Spleen (tissue), 11 donors: ENCODE measurements at regions not wholly inside any gene's neighbourhood (a gene's known extent, or its start where the extent isn't known, plus 50 kb on each side); places are given as distances from the start of the nearest gene placed in this dataset.

ENCODE experiments used
- DNase-seq: peaks from one replicate; pipeline ENCODE4 v3.0.0-alpha.2; 2020
- H3K27ac ChIP-seq, 8 donors: fragments of 200-600 bp; sonication (generic) in 7 of 8; 1 replicate in 4 of 8; 2 replicates in 4 of 8; pipeline versions ENCODE4 v1.5.0 to v1.8.0; 2016 to 2021; ENCODE audit warnings: inconsistent platforms in 4 of 8, mild to moderate bottlenecking in 4 of 8, moderate library complexity in 1 of 8
- H3K27me3 ChIP-seq, 7 donors: fragments of 200-600 bp; sonication (generic) in 6 of 7; replicated peaks in 1 of 7; 1 replicate in 4 of 7; 2 replicates in 3 of 7; pipeline versions ENCODE4 v1.5.0 to v1.8.0; 2016 to 2021; ENCODE audit warnings: inconsistent platforms in 3 of 7, mild to moderate bottlenecking in 1 of 7
- H3K36me3 ChIP-seq, 6 donors: fragments of 200-600 bp; sonication (generic) in 5 of 6; 1 replicate in 4 of 6; 2 replicates in 2 of 6; pipeline versions ENCODE4 v1.5.0 to v1.8.0; 2016 to 2021; ENCODE audit warnings: inconsistent platforms in 2 of 6
- H3K4me1 ChIP-seq, 6 donors: fragments of 200-600 bp; sonication (generic) in 5 of 6; 1 replicate in 3 of 6; 2 replicates in 3 of 6; pipeline versions ENCODE4 v1.5.0 to v1.8.0; 2016 to 2021; ENCODE audit warnings: inconsistent platforms in 3 of 6
- H3K4me3 ChIP-seq, 8 donors: fragments of 200-600 bp; sonication (generic) in 7 of 8; 1 replicate in 4 of 8; 2 replicates in 4 of 8; pipeline versions ENCODE4 v1.5.0 to v1.8.0; 2016 to 2021; ENCODE audit warnings: inconsistent platforms in 4 of 8, mild to moderate bottlenecking in 4 of 8, moderate library complexity in 2 of 8
- H3K9me3 ChIP-seq, 8 donors: fragments of 200-600 bp; sonication (generic) in 7 of 8; 1 replicate in 4 of 8; 2 replicates in 4 of 8; pipeline versions ENCODE4 v1.5.0 to v1.8.0; 2016 to 2021; ENCODE audit warnings: inconsistent platforms in 4 of 8
- CTCF ChIP-seq, 11 experiments: fragments of 200-600 bp in 7 of 11; fragments of 450-650 bp in 4 of 11; sonication (generic) in 4 of 11; IDR thresholded peaks in 8 of 11; conservative IDR thresholded peaks in 3 of 11; 1 replicate in 7 of 11; 2 replicates in 4 of 11; pipeline versions ENCODE4 v1.4.0 to v1.8.0; 2016 to 2021; ENCODE audit warnings: antibody characterized with exemption in 11 of 11, inconsistent platforms in 4 of 11, mild to moderate bottlenecking in 1 of 11
- POLR2A ChIP-seq, 3 donors: fragments of 450-650 bp; IDR thresholded peaks; one replicate each; pipeline ENCODE4 v1.5.1; 2017; ENCODE audit warnings: antibody characterized with exemption in 3 of 3, mild to moderate bottlenecking in 1 of 3
- POLR2AphosphoS5 ChIP-seq, 3 donors: sonication (generic); formaldehyde crosslinking; IDR thresholded peaks; one replicate each; pipeline ENCODE4 v1.5.1; 2017; ENCODE audit warnings: antibody characterized with exemption in 3 of 3
- WGBS, 5 donors: extraction: QIAGEN DNeasy Blood & Tissue Kit in 3 of 5; methylation state at CpG; one replicate each; pipeline versions ENCODE4 v1.1.5 to v1.1.7; 2013 to 2018; 5-methylcytosine and 5-hydroxymethylcytosine counted together
- intact Hi-C: fragments of 100-400 bp; cut with DNase I; formaldehyde crosslinking; loops from one replicate; pipeline ENCODE4 v1.15.0; 2023; ENCODE audit warnings: low total_unique reads
- donor health status: healthy with polysubstance abuse.
- donor health status: DM: no; HTN: no; CAD: no; lungs with moderate emphysema.
- donor health status: DM: no; HTN: no; CAD: no.
- donor health status: Bipolar disorder and iron deficiency.
- donor health status: healthy.
- donor health status: DM: no; HTN: no; CAD: no.
- donor health status: DM: yes; HTN: yes; CAD: no.

- H3K27ac ChIP-seq: no peak overlapping the region
- no peak for DNase-seq
- H3K4me3 ChIP-seq: no peak overlapping the region
- H3K27me3 ChIP-seq: no peaks in the 10 kb centered on the region
- intact Hi-C loops: no loop called here
- TF ChIP-seq POLR2AphosphoS5 (IDR thresholded peaks at IDR 0.05): no peak
- no peak for TF ChIP-seq CTCF (IDR thresholded peaks at IDR 0.05 in 8 of 11, conservative IDR thresholded peaks at IDR 0.05 in 3 of 11)
- TF ChIP-seq POLR2A (IDR thresholded peaks at IDR 0.05): no peak
- WGBS, 5 donors: 88 to 89% (median 89%) methylated on average over 8 to 11 of the region's 11 CpGs
- H3K36me3 ChIP-seq: no peaks in the 10 kb centered on the region
- H3K9me3 ChIP-seq: no peaks in the 10 kb centered on the region
- H3K4me1 ChIP-seq: no peaks in the 10 kb centered on the region
Observed at GRCh38 chr19:31600731-31601295, 251.6 kb upstream of the TSHZ3 start.

- H3K27me3 ChIP-seq: no peaks in the 10 kb centered on the region
- no peak for TF ChIP-seq CTCF (IDR thresholded peaks at IDR 0.05 in 8 of 11, conservative IDR thresholded peaks at IDR 0.05 in 3 of 11)
- no peak for TF ChIP-seq POLR2A (IDR thresholded peaks at IDR 0.05)
- no peak for TF ChIP-seq POLR2AphosphoS5 (IDR thresholded peaks at IDR 0.05)
- no peaks in the 10 kb centered on the region for H3K4me1 ChIP-seq
- H3K27ac ChIP-seq: no peak overlapping the region
- DNase-seq: no peak
- WGBS, 5 donors: 83 to 89% (median 86%) methylated on average over 9 of the region's 9 CpGs
- no peak overlapping the region for H3K4me3 ChIP-seq
- no peaks in the 10 kb centered on the region for H3K36me3 ChIP-seq
- intact Hi-C loops: no loop called here
- H3K9me3 ChIP-seq: no peaks in the 10 kb centered on the region
Observed at GRCh38 chr19:31601855-31602254, 252.6 kb upstream of the TSHZ3 start.

- H3K36me3 ChIP-seq: no peaks in the 10 kb centered on the region
- TF ChIP-seq CTCF (IDR thresholded peaks at IDR 0.05 in 8 of 11, conservative IDR thresholded peaks at IDR 0.05 in 3 of 11): no peak
- no peak for TF ChIP-seq POLR2A (IDR thresholded peaks at IDR 0.05)
- no peak for TF ChIP-seq POLR2AphosphoS5 (IDR thresholded peaks at IDR 0.05)
- no peak for DNase-seq
- no peaks in the 10 kb centered on the region for H3K27me3 ChIP-seq
- H3K9me3 ChIP-seq: no peaks in the 10 kb centered on the region
- intact Hi-C loops: no loop called here
- no peak overlapping the region for H3K4me3 ChIP-seq
- WGBS, 5 donors: 83 to 97% (median 96%) methylated on average over 4 of the region's 4 CpGs
- H3K27ac ChIP-seq: no peak overlapping the region
- H3K4me1 ChIP-seq: no peaks in the 10 kb centered on the region
Observed at GRCh38 chr19:31602548-31602947, 253.3 kb upstream of the TSHZ3 start.

GRCh38 chr19:31604493-31605040, 255.3 kb upstream of the TSHZ3 start:
- Histone ChIP-seq H3K4me1 (no peaks in the 10 kb centered on the region), H3K36me3 (no peaks in the 10 kb centered on the region), H3K27me3 (no peaks in the 10 kb centered on the region), H3K4me3 (no peak overlapping the region), H3K27ac (no peak overlapping the region), H3K9me3 (no peaks in the 10 kb centered on the region)
- intact Hi-C loops: no loop called here
- WGBS, 5 donors: 60 to 73% (median 66%) methylated on average over 10 of the region's 10 CpGs
- DNase-seq: no peak
- TF ChIP-seq POLR2AphosphoS5 (IDR thresholded peaks at IDR 0.05) (no peak), CTCF (IDR thresholded peaks at IDR 0.05 in 8 of 11, conservative IDR thresholded peaks at IDR 0.05 in 3 of 11) (no peak), POLR2A (IDR thresholded peaks at IDR 0.05) (no peak)
